Endothelial cell of umbilical vein (primary cell): ENCODE measurements at regions not wholly inside any gene's neighbourhood (a gene's known extent, or its start where the extent isn't known, plus 50 kb on each side); places are given as distances from the start of the nearest gene placed in this dataset.

Experiments
- BruUV-seq: library from RNA; stranded (reverse); fragments of 400-500 nt; replicated peaks from 2 replicates; lab custom pipeline; 2021; lab: Mats Ljungman, UMichigan
- CTCF ChIA-PET: fragments of 300-600, 350-600 bp; sonication (Branson Sonifier 250); formaldehyde crosslinking; loops from one replicate; lab custom pipeline; 2021; ENCODE audit warnings: antibody characterized with exemption, inconsistent platforms; lab: Charles Lee
- POLR2A ChIA-PET: fragments of 300-600, 350-600 bp; sonication (Branson Sonifier 250); formaldehyde crosslinking; loops from one replicate; lab custom pipeline; 2021; ENCODE audit warnings: antibody characterized with exemption, inconsistent platforms; lab: Charles Lee
- DNase-seq: peaks from one replicate; pipeline ENCODE4 v3.0.0-alpha.2; 2011; ENCODE audit warnings: low read depth, low spot score
- FAIRE-seq: peaks from 2 replicates; lab custom pipeline; 2011; peaks lifted over from hg19 to GRCh38; lab: Jason Lieb, UNC
- H2AFZ ChIP-seq: 2 replicates; pipeline ENCODE4 v1.6.0; 2012; ENCODE audit warnings: low read depth, low read length, control low read depth, inconsistent platforms
- H3K27ac ChIP-seq: 2 replicates; pipeline ENCODE4 v1.5.1; 2011; ENCODE audit warnings: low read depth, mild to moderate bottlenecking, control low read depth, low read length, moderate library complexity; ENCODE audit not compliant: insufficient read depth
- H3K27me3 ChIP-seq, 2 experiments: 2 replicates each; pipeline versions ENCODE4 v1.6.0 to v1.6.1; 2011; ENCODE audit warnings: low read length in 2 of 2, mixed read lengths in 1 of 2; ENCODE audit not compliant: control insufficient read depth in 2 of 2, insufficient read depth in 2 of 2
- H3K36me3 ChIP-seq, 2 experiments: 2 replicates in 1 of 2; 3 replicates in 1 of 2; pipeline ENCODE4 v1.5.1; 2011; ENCODE audit warnings: low read length in 2 of 2, mild to moderate bottlenecking in 1 of 2, moderate library complexity in 1 of 2; ENCODE audit not compliant: control insufficient read depth in 2 of 2, insufficient read depth in 2 of 2; ENCODE audit errors: extremely low read depth in 1 of 2
- H3K4me1 ChIP-seq: 3 replicates; pipeline ENCODE4 v1.5.1; 2011; ENCODE audit warnings: mild to moderate bottlenecking, low read length; ENCODE audit not compliant: control insufficient read depth, insufficient read depth; ENCODE audit errors: extremely low read depth
- H3K4me2 ChIP-seq: 2 replicates; pipeline ENCODE4 v1.6.1; 2011; ENCODE audit warnings: low read length, control low read depth, mixed read lengths; ENCODE audit not compliant: insufficient read depth
- H3K4me3 ChIP-seq, 3 experiments: fragments of 200-600 bp in 1 of 3; sonication (generic), shearing (Covaris generic) in 1 of 3; replicated peaks in 1 of 3; 2 replicates each; pipeline ENCODE4 v1.5.1; 2011 to 2016; ENCODE audit warnings: control low read depth in 3 of 3, low read length in 3 of 3, mild to moderate bottlenecking in 2 of 3, inconsistent platforms in 1 of 3, low read depth in 1 of 3, moderate library complexity in 1 of 3; ENCODE audit not compliant: insufficient read depth in 1 of 3
- H3K79me2 ChIP-seq: 2 replicates; pipeline ENCODE4 v1.6.0; 2012; ENCODE audit warnings: low read length, inconsistent platforms; ENCODE audit not compliant: control insufficient read depth, insufficient read depth
- H3K9ac ChIP-seq: replicated peaks from 2 replicates; pipeline ENCODE3; 2011; ENCODE audit warnings: low read length, control low read depth; ENCODE audit not compliant: insufficient read depth; ENCODE audit errors: extremely low read depth
- H3K9me1 ChIP-seq: replicated peaks from 3 replicates; pipeline ENCODE4 v1.6.0; 2011; ENCODE audit warnings: mild to moderate bottlenecking, low read length; ENCODE audit not compliant: control insufficient read depth, insufficient read depth; ENCODE audit errors: extremely low read depth
- H3K9me3 ChIP-seq: replicated peaks from 2 replicates; pipeline ENCODE4 v1.5.1; 2012; ENCODE audit warnings: low read length, inconsistent platforms; ENCODE audit not compliant: control insufficient read depth, insufficient read depth
- H4K20me1 ChIP-seq: replicated peaks from 2 replicates; pipeline ENCODE3; 2011; ENCODE audit warnings: mild to moderate bottlenecking, low read length; ENCODE audit not compliant: control insufficient read depth, insufficient read depth; ENCODE audit errors: extremely low read depth
- CTCF ChIP-seq, 2 donors: IDR thresholded peaks; 1 replicate in 1 of 2; 2 replicates in 1 of 2; pipeline ENCODE4 v1.5.1; 2011; ENCODE audit warnings: low read length in 2 of 2, mild to moderate bottlenecking in 2 of 2, moderate library complexity in 2 of 2, control low read depth in 1 of 2, inconsistent platforms in 1 of 2, low read depth in 1 of 2; ENCODE audit not compliant: insufficient read depth in 1 of 2; ENCODE audit errors: extremely low read depth in 1 of 2
- EZH2 ChIP-seq: IDR thresholded peaks from 2 replicates; pipeline ENCODE4 v1.6.1; 2012; ENCODE audit warnings: borderline replicate concordance, low read depth, mild to moderate bottlenecking, moderate library complexity, low read length, inconsistent platforms; ENCODE audit not compliant: severe bottlenecking
- FOS ChIP-seq: IDR thresholded peaks from 2 replicates; pipeline ENCODE4 v1.6.1; 2011; ENCODE audit warnings: mild to moderate bottlenecking, low read length, moderate library complexity, borderline replicate concordance; ENCODE audit not compliant: insufficient read depth
- GATA2 ChIP-seq: IDR thresholded peaks from 2 replicates; pipeline ENCODE4 v1.7.0; 2011; ENCODE audit warnings: low read depth, mild to moderate bottlenecking, moderate library complexity, mixed read lengths, low read length; ENCODE audit not compliant: insufficient read length, insufficient read depth
- JUN ChIP-seq: IDR thresholded peaks from 2 replicates; pipeline ENCODE4 v1.6.1; 2011; ENCODE audit warnings: borderline replicate concordance, low read depth; ENCODE audit not compliant: insufficient read length, insufficient read depth
- MAX ChIP-seq: IDR thresholded peaks from 2 replicates; pipeline ENCODE4 v1.6.1; 2011; ENCODE audit not compliant: insufficient read depth, insufficient read length
- MYC ChIP-seq: IDR thresholded peaks from one replicate; pipeline ENCODE4 v1.6.1; 2011; ENCODE audit warnings: mild to moderate bottlenecking, low read depth, low read length
- POLR2A ChIP-seq: IDR thresholded peaks from 2 replicates; pipeline ENCODE4 v1.6.1; 2012; ENCODE audit warnings: low read depth, mild to moderate bottlenecking, control low read depth, low read length
- POLR2AphosphoS5 ChIP-seq: IDR thresholded peaks from 2 replicates; pipeline ENCODE4 v1.6.1; 2012; ENCODE audit warnings: low read depth, mild to moderate bottlenecking, control low read depth, low read length, moderate library complexity; ENCODE audit not compliant: insufficient read depth
- dilution Hi-C: fragments of 300-500 bp; cut with MboI; formaldehyde crosslinking; loops from one replicate; pipeline ENCODE4 v1.15.0; 2019; ENCODE audit warnings: low sequenced_read_pairs; ENCODE audit not compliant: extremely low pct_ligation_motif_present
- intact Hi-C: fragments of 100-400 bp; cut with micrococcal nuclease; formaldehyde crosslinking; loops from one replicate; pipeline ENCODE4 v1.10.0; 2022

GRCh38 chr6:12567682-12568081 lies 148.9 kb upstream of the PHACTR1 start:
- TF ChIP-seq EZH2, result no peak
- TF ChIP-seq JUN, result peak; percentile 66
- no peak for TF ChIP-seq FOS
- peak; percentile 98 for TF ChIP-seq GATA2
- TF ChIP-seq MAX, result peak; percentile 31
- TF ChIP-seq CTCF (IDR thresholded peaks at IDR 0.05; ENCODE audit: extremely low read depth in 1 of 2, insufficient read depth in 1 of 2, low read depth in 1 of 2, low read length in 2 of 2), result no peak
- peak; percentile 58 for TF ChIP-seq MYC
- TF ChIP-seq POLR2AphosphoS5, result peak; percentile 69
- peak; percentile 48 for TF ChIP-seq POLR2A
- peak overlapping the region; percentile 59 for H3K4me2 ChIP-seq
- no TSS peak for BruUV-seq
- H3K36me3 ChIP-seq, result no peaks in the 10 kb centered on the region
- ChIA-PET POLR2A (interaction anchor here (0.8 to 1.4 kb wide), 3 partner anchors 18 to 277 kb away, joined by 3 to 10 read pairs (median 3); partner anchors contain the start of gene EDN1), CTCF (interaction anchor here (0.7 to 1.7 kb wide), 11 partner anchors 9 to 278 kb away, joined by 3 to 10 read pairs (median 5); partner anchors contain the start of gene EDN1)
- no peaks in the 10 kb centered on the region for H3K9me1 ChIP-seq
- peak overlapping the region; percentile 8 for H2AFZ ChIP-seq
- intact Hi-C loops (loop anchor here (1.0 kb wide), 3 partner anchors 18 to 30 kb away; no protein-coding TSS in a partner anchor), dilution Hi-C loops (no loop called here)
- peak; percentile 91 for FAIRE-seq
- no peaks in the 10 kb centered on the region for H3K79me2 ChIP-seq
- no peaks in the 10 kb centered on the region for H3K9me3 ChIP-seq
- H3K4me3 ChIP-seq, result no peak overlapping the region
- peak overlapping the region; percentile 46 for H3K9ac ChIP-seq
- DNase-seq, result peak; percentile 98
- peaks cover 45% of the 10 kb centered on the region for H3K4me1 ChIP-seq
- H4K20me1 ChIP-seq, result no peaks in the 10 kb centered on the region
- no peaks in the 10 kb centered on the region for H3K27me3 ChIP-seq
- peak overlapping the region; percentile 58 for H3K27ac ChIP-seq
